ENCODE measurements at regions not wholly inside any gene's neighbourhood (a gene's known extent, or its start where the extent isn't known, plus 50 kb on each side); places are given as distances from the start of the nearest gene placed in this dataset.

DNA sequence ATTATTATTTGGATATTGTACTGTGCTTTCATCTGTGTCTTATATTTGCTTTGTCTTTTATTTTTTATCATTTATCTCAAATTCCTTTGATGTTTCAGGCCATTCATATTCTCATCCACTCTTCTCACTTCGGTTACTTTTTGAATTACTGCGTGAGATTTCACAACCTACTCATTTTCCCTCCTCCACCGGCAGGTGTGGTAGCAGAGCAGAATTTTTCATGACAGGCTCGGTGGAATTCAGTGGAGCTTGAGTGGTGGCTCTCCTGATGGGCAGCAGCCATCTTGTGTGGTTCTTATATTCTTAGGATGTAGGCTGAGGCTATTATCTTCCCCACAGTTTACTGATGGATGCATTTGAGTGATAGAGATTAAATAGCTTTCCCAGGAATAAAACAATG, 92.3 kb upstream of the IVNS1ABP start:
- H3K4me1 ChIP-seq, result no peaks in the 10 kb centered on the region
- no peak for DNase-seq
- TF ChIP-seq POLR2A (IDR thresholded peaks at IDR 0.05), result no peak
- H3K9me3 ChIP-seq, result no peaks in the 10 kb centered on the region
- H3K36me3 ChIP-seq, result no peaks in the 10 kb centered on the region
- H3K27me3 ChIP-seq, result no peaks in the 10 kb centered on the region
- intact Hi-C loops (cut with DNase I; ENCODE audit: low total_unique reads), result no loop called here
- no peak overlapping the region for H3K27ac ChIP-seq
- no peak overlapping the region for H3K4me3 ChIP-seq

DNA sequence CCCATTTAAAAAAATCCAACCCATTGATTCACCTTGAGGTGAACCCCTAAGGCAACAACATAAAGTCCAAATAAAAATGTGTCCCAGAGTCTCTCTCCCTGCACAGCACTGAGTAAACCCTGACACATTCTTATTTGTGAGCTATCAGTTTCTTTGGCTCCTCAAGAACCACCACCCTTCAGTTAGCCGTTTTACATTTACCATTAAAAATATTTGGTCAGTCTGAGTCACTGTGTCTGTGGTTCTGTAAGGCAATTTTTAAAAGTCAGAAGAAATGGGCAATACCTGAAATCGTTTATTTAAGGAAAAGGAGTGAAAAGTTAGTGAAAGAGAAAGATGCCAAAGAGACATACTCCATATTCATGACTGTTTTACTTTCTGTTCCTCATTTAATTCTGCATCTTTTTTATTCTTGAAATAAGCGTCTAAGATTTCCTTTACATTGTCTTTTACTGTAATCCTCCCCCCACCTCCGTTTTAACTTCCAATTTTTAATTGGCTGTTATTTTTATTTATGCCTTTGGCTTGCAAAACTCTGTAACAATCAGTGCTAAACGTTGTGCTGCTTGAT, 91.7 kb upstream of the IVNS1ABP start:
- Histone ChIP-seq H3K4me1 (no peaks in the 10 kb centered on the region), H3K36me3 (no peaks in the 10 kb centered on the region), H3K27ac (no peak overlapping the region), H3K9me3 (no peaks in the 10 kb centered on the region), H3K27me3 (no peaks in the 10 kb centered on the region), H3K4me3 (no peak overlapping the region)
- intact Hi-C loops (cut with DNase I; ENCODE audit: low total_unique reads), result no loop called here
- TF ChIP-seq POLR2A (IDR thresholded peaks at IDR 0.05), result no peak
- TF ChIP-seq, protein P1, sequence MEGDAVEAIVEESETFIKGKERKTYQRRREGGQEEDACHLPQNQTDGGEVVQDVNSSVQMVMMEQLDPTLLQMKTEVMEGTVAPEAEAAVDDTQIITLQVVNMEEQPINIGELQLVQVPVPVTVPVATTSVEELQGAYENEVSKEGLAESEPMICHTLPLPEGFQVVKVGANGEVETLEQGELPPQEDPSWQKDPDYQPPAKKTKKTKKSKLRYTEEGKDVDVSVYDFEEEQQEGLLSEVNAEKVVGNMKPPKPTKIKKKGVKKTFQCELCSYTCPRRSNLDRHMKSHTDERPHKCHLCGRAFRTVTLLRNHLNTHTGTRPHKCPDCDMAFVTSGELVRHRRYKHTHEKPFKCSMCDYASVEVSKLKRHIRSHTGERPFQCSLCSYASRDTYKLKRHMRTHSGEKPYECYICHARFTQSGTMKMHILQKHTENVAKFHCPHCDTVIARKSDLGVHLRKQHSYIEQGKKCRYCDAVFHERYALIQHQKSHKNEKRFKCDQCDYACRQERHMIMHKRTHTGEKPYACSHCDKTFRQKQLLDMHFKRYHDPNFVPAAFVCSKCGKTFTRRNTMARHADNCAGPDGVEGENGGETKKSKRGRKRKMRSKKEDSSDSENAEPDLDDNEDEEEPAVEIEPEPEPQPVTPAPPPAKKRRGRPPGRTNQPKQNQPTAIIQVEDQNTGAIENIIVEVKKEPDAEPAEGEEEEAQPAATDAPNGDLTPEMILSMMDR (IDR thresholded peaks at IDR 0.05), result no peak
- DNase-seq, result no peak

DNA sequence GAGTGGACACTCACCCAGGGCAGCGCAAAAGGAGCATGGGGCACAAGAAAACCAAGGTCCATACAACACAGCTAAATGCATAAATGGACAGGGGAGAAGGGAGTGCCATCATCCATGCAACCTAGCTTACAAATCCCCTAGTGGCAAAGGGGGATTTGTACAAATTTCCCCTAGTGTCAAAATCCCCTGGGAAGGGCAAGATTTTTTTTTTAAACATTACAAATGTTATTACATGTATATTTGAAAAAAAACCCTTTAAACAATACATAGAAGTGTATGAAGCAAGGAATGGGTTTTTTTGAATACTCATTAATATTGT, 89.6 kb upstream of the IVNS1ABP start:
- no peak for DNase-seq
- Histone ChIP-seq H3K27me3 (no peaks in the 10 kb centered on the region), H3K4me3 (no peak overlapping the region), H3K4me1 (no peaks in the 10 kb centered on the region), H3K36me3 (no peaks in the 10 kb centered on the region), H3K9me3 (no peaks in the 10 kb centered on the region), H3K27ac (no peak overlapping the region)
- intact Hi-C loops (cut with DNase I; ENCODE audit: low total_unique reads), result no loop called here
- TF ChIP-seq POLR2A (IDR thresholded peaks at IDR 0.05), result no peak
- TF ChIP-seq, protein P1 (IDR thresholded peaks at IDR 0.05), result no peak

DNA sequence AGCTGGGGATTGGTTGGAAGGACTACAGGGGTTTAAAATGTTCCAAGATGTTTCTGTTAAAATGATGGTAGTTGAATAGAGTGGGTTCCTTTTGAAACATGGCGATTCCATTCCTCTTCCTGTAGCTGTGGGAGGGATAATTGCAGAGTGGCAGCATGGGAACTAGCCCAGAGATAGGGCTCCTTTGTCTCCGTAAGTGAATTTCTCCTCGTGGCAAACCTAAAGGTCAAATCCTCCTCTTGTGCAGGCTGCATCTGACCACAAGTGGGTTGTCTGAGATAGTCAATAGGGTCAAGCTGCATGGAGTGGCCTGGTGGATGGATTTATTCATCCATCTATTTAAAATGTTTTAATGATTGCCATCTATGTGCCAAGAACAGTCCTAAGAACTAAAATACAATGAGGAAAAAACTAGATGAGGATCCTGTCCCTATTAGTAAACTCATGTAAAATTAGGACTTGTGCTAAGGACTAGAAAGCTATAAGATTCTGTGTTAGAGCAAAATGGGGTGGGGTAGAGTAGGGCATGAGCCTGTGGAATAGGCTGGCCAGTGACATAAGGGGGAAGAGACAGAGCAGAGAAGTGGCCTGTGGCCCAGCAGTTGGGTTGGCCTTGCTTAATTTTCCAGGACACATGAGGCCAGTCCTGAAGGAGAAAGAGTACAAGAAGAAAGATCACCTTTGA, 89.1 kb upstream of the IVNS1ABP start:
- no peaks in the 10 kb centered on the region for H3K27me3 ChIP-seq
- intact Hi-C loops (cut with DNase I; ENCODE audit: low total_unique reads), result no loop called here
- DNase-seq, result no peak
- H3K36me3 ChIP-seq, result no peaks in the 10 kb centered on the region
- TF ChIP-seq, protein P1 (IDR thresholded peaks at IDR 0.05), result no peak
- TF ChIP-seq POLR2A (IDR thresholded peaks at IDR 0.05), result no peak
- no peaks in the 10 kb centered on the region for H3K4me1 ChIP-seq
- no peak overlapping the region for H3K4me3 ChIP-seq
- H3K27ac ChIP-seq, result no peak overlapping the region
- no peaks in the 10 kb centered on the region for H3K9me3 ChIP-seq

DNA sequence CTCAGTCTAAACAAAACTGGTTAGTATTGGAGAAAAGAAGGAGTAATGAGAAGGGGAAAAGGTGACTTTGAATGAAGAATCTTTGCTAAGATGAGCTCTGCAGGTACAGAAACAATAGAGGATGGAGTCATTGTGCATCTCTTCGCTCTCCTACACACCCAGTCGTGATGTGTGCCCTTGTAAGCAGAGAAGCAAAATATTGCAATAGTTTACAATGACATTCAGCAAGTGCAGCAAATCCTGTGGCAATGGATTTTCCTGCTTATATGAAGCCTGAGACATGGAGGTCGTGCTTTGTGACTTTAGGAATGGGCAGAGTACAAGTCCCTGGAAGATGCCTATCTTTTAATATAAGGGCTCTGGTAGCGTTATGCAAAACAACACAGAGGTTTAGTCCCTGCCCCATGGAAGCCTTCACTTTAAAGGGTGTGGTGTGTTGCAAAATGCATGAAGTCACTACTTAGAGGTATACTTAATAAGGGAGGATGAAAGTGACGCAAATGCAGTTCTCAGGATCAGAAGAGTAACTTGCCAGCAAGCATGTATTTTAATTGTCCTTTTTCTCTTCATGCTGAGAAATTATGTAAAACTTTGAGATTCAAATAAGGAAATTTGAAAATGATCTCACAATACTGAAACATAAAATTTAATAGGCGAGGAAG, 88.0 kb upstream of the IVNS1ABP start:
- no peak overlapping the region for H3K27ac ChIP-seq
- no peaks in the 10 kb centered on the region for H3K4me1 ChIP-seq
- H3K4me3 ChIP-seq, result peak overlapping the region in 1 of 2 donors; percentile 24
- no peak for DNase-seq
- no peaks in the 10 kb centered on the region for H3K36me3 ChIP-seq
- H3K9me3 ChIP-seq, result no peaks in the 10 kb centered on the region
- intact Hi-C loops (cut with DNase I; ENCODE audit: low total_unique reads), result no loop called here
- TF ChIP-seq POLR2A (IDR thresholded peaks at IDR 0.05), result no peak
- TF ChIP-seq, protein P1 (IDR thresholded peaks at IDR 0.05), result no peak
- no peaks in the 10 kb centered on the region for H3K27me3 ChIP-seq
